ENCODE measurements at regions not wholly inside any gene's neighbourhood (a gene's known extent, or its start where the extent isn't known, plus 50 kb on each side); places are given as distances from the start of the nearest gene placed in this dataset.

DNA sequence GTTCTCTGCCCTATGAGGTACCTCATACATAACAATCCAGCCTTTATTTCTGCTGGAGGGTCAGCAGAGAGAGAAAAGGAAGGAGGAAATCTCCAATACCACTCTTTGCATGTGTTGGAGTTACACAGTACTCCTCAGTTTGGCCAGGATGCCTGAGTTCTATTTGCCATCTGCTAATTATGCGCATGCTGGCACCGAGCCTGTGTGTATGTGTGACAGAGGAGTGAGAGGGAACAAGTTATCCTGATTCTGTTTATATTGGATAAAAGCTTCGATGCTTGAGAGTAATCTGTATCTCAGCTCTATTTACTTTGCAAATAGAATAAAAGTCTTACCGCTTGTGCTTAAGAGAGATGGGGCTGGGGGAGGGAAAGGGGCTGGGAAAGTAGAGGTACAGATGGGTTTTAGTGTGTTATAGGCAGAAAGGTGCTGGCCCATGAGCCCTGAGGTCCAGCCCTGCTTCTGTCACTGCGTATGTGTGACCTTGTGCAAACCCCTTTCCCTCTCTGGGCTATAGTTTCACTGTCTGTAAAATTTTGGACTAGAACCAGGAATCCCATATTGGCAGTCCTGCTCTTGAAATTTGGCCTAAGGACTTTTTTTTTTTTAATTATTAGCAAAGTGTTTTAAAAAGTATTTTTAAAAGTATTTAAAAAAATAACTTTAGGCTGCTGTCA is 54.5 kb upstream of the PLXNA2 start:
- no peaks in the 10 kb centered on the region for H3K36me3 Mint-ChIP-seq (ENCODE audit: low read depth)
- no peak overlapping the region for H3K27ac Mint-ChIP-seq
- Histone ChIP-seq H3K27ac (ENCODE audit: low read depth in 1 of 2, low read length in 2 of 2) (no peak overlapping the region), H3K4me1 (ENCODE audit: insufficient read depth, low read length) (no peaks in the 10 kb centered on the region), H3K36me3 (ENCODE audit: insufficient read depth, low read length) (no peaks in the 10 kb centered on the region), H3K4me3 (ENCODE audit: low read length) (no peak overlapping the region), H3K27me3 (ENCODE audit: control insufficient read depth in 1 of 2, insufficient read depth in 2 of 2, low read length in 2 of 2) (peaks cover 13 to 16% of the 10 kb centered on the region in 2 experiments), H3K9me3 (ENCODE audit: control insufficient read depth in 1 of 2, insufficient read depth in 1 of 2, low read length in 2 of 2) (no peaks in the 10 kb centered on the region)
- no peaks in the 10 kb centered on the region for H3K4me1 Mint-ChIP-seq (ENCODE audit: low read depth)
- TF ChIP-seq, protein P1, sequence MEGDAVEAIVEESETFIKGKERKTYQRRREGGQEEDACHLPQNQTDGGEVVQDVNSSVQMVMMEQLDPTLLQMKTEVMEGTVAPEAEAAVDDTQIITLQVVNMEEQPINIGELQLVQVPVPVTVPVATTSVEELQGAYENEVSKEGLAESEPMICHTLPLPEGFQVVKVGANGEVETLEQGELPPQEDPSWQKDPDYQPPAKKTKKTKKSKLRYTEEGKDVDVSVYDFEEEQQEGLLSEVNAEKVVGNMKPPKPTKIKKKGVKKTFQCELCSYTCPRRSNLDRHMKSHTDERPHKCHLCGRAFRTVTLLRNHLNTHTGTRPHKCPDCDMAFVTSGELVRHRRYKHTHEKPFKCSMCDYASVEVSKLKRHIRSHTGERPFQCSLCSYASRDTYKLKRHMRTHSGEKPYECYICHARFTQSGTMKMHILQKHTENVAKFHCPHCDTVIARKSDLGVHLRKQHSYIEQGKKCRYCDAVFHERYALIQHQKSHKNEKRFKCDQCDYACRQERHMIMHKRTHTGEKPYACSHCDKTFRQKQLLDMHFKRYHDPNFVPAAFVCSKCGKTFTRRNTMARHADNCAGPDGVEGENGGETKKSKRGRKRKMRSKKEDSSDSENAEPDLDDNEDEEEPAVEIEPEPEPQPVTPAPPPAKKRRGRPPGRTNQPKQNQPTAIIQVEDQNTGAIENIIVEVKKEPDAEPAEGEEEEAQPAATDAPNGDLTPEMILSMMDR (IDR thresholded peaks at IDR 0.05): no peak
- DNase-seq: no peak
- H3K27me3 Mint-ChIP-seq: peaks cover 65% of the 10 kb centered on the region
- no peak for ATAC-seq (ENCODE audit: poor library complexity)
- H3K9me3 Mint-ChIP-seq: no peaks in the 10 kb centered on the region
- intact Hi-C loops (cut with DNase I, micrococcal nuclease): no loop called here
- ChIA-PET CTCF (no interaction called here), POLR2A (no interaction called here)
- H3K4me3 Mint-ChIP-seq: no peak overlapping the region

GRCh38 chr1:208300084-208300770 is 56.0 kb upstream of the PLXNA2 start:
- intact Hi-C loops (cut with DNase I, micrococcal nuclease): no loop called here
- ATAC-seq (ENCODE audit: poor library complexity): no peak
- ChIA-PET CTCF (no interaction called here), POLR2A (no interaction called here)
- H3K27ac ChIP-seq (ENCODE audit: low read depth in 1 of 2, low read length in 2 of 2): no peak overlapping the region
- peaks cover 8 to 10% of the 10 kb centered on the region in 2 experiments for H3K27me3 ChIP-seq (ENCODE audit: control insufficient read depth in 1 of 2, insufficient read depth in 2 of 2, low read length in 2 of 2)
- H3K4me1 ChIP-seq (ENCODE audit: insufficient read depth, low read length): no peaks in the 10 kb centered on the region
- no peaks in the 10 kb centered on the region for H3K36me3 Mint-ChIP-seq (ENCODE audit: low read depth)
- peaks cover 54% of the 10 kb centered on the region for H3K27me3 Mint-ChIP-seq
- no peaks in the 10 kb centered on the region for H3K4me1 Mint-ChIP-seq (ENCODE audit: low read depth)
- TF ChIP-seq, protein P1 (IDR thresholded peaks at IDR 0.05): no peak
- no peaks in the 10 kb centered on the region for H3K9me3 Mint-ChIP-seq
- no peaks in the 10 kb centered on the region for H3K9me3 ChIP-seq (ENCODE audit: control insufficient read depth in 1 of 2, insufficient read depth in 1 of 2, low read length in 2 of 2)
- no peak overlapping the region for H3K27ac Mint-ChIP-seq
- no peak overlapping the region for H3K4me3 ChIP-seq (ENCODE audit: low read length)
- DNase-seq: no peak
- no peaks in the 10 kb centered on the region for H3K36me3 ChIP-seq (ENCODE audit: insufficient read depth, low read length)
- no peak overlapping the region for H3K4me3 Mint-ChIP-seq

- Histone ChIP-seq H3K27ac (ENCODE audit: low read depth in 1 of 2, low read length in 2 of 2) (no peak overlapping the region), H3K4me1 (ENCODE audit: insufficient read depth, low read length) (no peaks in the 10 kb centered on the region), H3K4me3 (ENCODE audit: low read length) (no peak overlapping the region), H3K27me3 (ENCODE audit: control insufficient read depth in 1 of 2, insufficient read depth in 2 of 2, low read length in 2 of 2) (peaks cover 0 to 4% of the 10 kb centered on the region in 2 experiments), H3K9me3 (ENCODE audit: control insufficient read depth in 1 of 2, insufficient read depth in 1 of 2, low read length in 2 of 2) (no peaks in the 10 kb centered on the region), H3K36me3 (ENCODE audit: insufficient read depth, low read length) (no peaks in the 10 kb centered on the region)
- ATAC-seq (ENCODE audit: poor library complexity) (no peak), DNase-seq (no peak)
- TF ChIP-seq, protein P1 (IDR thresholded peaks at IDR 0.05): no peak
- Mint-ChIP-seq H3K9me3 (no peaks in the 10 kb centered on the region), H3K27ac (no peak overlapping the region), H3K27me3 (peaks cover 35% of the 10 kb centered on the region), H3K36me3 (ENCODE audit: low read depth) (no peaks in the 10 kb centered on the region), H3K4me1 (ENCODE audit: low read depth) (no peaks in the 10 kb centered on the region), H3K4me3 (no peak overlapping the region)
- ChIA-PET POLR2A (no interaction called here), CTCF (no interaction called here)
- intact Hi-C loops (cut with DNase I, micrococcal nuclease): no loop called here
Observed at GRCh38 chr1:208302699-208303238, 58.6 kb upstream of the PLXNA2 start.
